Endothelial cell of umbilical vein (primary cell): ENCODE measurements at regions not wholly inside any gene's neighbourhood (a gene's known extent, or its start where the extent isn't known, plus 50 kb on each side); places are given as distances from the start of the nearest gene placed in this dataset.

Experiments
- CTCF ChIP-seq, 2 donors: IDR thresholded peaks; 1 replicate in 1 of 2; 2 replicates in 1 of 2; pipeline ENCODE4 v1.5.1; 2011; ENCODE audit warnings: low read length in 2 of 2, mild to moderate bottlenecking in 2 of 2, moderate library complexity in 2 of 2, control low read depth in 1 of 2, inconsistent platforms in 1 of 2, low read depth in 1 of 2; ENCODE audit not compliant: insufficient read depth in 1 of 2; ENCODE audit errors: extremely low read depth in 1 of 2
- FOS ChIP-seq: IDR thresholded peaks from 2 replicates; pipeline ENCODE4 v1.6.1; 2011; ENCODE audit warnings: mild to moderate bottlenecking, low read length, moderate library complexity, borderline replicate concordance; ENCODE audit not compliant: insufficient read depth
- JUN ChIP-seq: IDR thresholded peaks from 2 replicates; pipeline ENCODE4 v1.6.1; 2011; ENCODE audit warnings: borderline replicate concordance, low read depth; ENCODE audit not compliant: insufficient read length, insufficient read depth
- MAX ChIP-seq: IDR thresholded peaks from 2 replicates; pipeline ENCODE4 v1.6.1; 2011; ENCODE audit not compliant: insufficient read depth, insufficient read length

- TF ChIP-seq CTCF (IDR thresholded peaks at IDR 0.05; ENCODE audit: extremely low read depth in 1 of 2, insufficient read depth in 1 of 2, low read depth in 1 of 2, low read length in 2 of 2) (no peak), MAX (no peak), FOS (peak; percentile 64), JUN (peak; percentile 42)
These were observed 291.2 kb upstream of the MEOX2 start for GRCh38 chr7:15977663-15978062.
